GM19395 (cell line): ENCODE measurements at regions not wholly inside any gene's neighbourhood (a gene's known extent, or its start where the extent isn't known, plus 50 kb on each side); places are given as distances from the start of the nearest gene placed in this dataset.

Experiments used
- ATAC-seq: cut with Tn5 transposase; IDR thresholded peaks from one replicate; pipeline ENCODE4 v1.9.1; 2021; ENCODE audit warnings: mild to moderate bottlenecking, moderate library complexity; ENCODE audit not compliant: unreplicated experiment

GRCh38 chr1:182200025-182200812 lies 138.7 kb upstream of the ZNF648 start:
- ATAC-seq: no peak

GRCh38 chr1:182198006-182198605 lies 136.6 kb upstream of the ZNF648 start:
- no peak for ATAC-seq

- no peak for ATAC-seq
These were observed 135.7 kb upstream of the ZNF648 start for GRCh38 chr1:182196897-182197870.

DNA sequence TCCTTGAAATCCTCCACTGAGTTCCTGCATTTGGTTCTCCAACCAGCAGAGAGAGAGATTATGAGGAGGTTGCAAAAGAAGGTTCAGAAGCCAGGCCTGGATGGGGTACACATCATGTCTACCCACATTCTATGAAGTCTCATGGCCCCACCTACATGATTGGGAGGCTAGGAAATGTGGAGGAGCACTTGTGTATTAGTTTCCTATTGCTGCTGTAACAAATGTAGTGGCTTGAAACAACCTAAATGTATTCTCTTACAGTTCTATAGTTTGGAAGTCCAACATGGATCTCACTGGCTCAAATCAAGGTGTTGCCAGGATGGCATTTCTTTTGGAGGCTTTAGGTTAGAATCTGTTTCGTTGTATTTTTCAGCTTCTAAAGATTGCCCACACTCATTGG lies 134.2 kb upstream of the ZNF648 start:
- ATAC-seq: no peak

DNA sequence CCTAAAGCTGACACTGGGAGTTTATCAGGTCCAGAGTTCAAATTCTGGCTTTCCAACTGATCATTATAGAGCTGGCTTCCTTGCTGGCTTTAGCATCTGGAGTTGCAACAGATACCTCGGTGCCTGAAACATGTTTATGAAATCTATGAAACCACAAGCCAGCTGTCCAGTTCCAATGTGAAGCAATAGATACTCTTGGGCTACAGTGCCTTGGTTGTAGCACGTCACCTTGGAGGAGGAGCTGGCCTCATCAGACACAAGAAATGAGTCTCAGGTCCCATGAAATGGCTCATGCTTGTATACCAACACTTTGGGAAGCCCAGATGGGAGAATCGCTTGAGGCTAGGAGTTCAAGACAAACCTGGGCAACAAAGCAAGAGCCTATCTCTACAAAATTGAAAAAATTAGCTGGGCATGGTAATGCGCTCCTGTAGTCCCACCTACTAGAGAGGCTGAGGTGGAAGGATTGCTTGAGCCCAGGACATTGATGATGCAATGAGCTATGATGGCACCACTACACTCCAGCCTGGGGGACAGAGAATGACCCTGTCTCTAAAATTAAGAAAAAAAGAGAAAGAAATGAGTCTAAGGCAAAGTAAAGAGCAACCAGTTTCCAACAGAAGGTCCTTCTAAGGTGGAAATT lies 132.5 kb upstream of the ZNF648 start:
- no peak for ATAC-seq

DNA sequence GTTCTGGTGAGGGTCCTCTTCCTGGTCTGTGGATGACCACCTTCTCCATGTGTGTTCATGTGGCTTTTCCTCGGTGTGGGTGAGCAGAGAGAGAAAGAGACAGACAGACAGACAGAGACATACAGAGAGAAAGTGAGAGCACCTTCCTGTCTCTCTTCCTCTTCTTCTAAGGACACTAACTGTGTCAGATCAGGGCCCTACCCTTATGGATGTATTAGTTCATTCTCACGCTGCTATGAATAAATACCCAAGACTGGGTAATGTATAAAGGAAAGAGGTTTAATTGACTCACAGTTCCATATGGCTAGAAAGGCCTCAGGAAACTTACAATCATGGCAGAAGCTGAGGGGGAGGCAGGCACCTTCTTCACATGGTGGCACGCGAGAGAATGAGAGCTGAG lies 131.5 kb upstream of the ZNF648 start:
- no peak for ATAC-seq

DNA sequence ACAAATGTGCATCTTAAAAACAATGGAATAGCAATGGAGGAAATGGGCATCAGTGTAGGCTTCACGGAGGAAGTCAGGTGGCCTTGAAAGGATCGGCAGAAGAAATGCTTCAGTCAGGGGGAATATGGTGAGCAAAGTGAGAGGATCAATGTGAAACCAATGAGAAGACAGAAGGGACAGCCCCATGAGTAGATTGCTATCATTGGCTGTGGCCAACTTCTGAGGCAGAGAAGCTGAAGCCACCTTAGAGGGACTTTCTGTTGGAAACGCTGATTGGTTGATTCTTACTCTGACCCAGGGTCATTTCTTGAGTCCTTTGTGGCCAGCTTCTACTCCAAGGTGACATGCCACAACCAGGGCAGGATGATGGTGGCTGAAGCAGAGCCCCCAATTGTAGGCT lies 130.7 kb upstream of the ZNF648 start:
- ATAC-seq: no peak

DNA sequence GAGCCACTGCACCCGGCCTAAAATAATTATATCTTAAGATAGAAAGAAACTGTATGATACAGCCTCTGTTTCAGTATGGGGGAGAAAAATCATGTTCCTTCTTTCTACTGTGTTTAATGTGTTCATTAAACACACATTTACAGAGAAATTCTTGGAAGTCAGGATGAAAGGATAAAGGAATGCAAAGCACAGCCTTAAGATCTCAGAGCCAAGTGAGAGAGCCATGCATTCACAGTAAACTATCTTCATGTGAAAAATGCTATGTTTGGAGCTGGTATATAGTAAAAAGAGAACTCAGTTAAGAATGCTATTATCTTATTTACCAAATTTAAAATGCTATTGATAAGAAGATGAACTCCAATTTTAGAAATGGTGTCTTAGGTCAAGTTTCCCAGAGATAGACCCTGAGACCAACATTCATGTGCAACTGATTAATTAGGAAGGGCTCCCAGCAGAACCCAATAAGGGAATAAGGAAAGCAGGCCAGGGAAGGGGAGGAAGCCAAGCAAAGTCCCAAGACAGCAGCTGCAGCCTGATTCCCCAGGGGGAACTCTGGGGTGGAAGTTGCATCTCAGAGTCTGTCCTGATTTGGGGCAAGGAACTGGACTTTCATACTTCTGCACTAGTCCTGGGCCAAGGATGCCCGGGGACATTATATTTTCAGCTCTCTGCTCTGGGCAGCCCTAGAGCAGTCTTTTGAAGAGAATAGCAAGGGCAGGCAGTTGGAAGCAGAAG lies 130.0 kb upstream of the ZNF648 start:
- ATAC-seq: no peak

- ATAC-seq: no peak
These were observed 128.1 kb upstream of the ZNF648 start for GRCh38 chr1:182189535-182190066.

DNA sequence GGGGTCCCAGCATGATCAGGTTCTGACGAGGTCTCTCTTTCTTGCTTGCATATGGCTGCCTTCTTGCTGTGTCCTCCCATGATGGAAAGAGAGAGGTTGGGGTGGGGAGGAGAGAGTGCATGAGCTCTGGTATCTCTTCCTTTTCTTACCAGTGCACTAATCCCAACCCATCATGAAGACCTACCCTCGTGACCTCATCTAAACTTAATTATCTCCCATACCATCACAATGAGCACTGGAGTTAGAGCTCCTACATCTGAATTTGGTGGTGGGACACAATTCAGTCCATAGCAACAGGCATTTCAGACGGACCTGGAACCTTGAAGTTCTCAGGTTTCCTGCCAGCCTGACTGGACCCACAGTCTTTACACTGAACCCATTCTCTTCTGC lies 125.2 kb upstream of the ZNF648 start:
- ATAC-seq: no peak

DNA sequence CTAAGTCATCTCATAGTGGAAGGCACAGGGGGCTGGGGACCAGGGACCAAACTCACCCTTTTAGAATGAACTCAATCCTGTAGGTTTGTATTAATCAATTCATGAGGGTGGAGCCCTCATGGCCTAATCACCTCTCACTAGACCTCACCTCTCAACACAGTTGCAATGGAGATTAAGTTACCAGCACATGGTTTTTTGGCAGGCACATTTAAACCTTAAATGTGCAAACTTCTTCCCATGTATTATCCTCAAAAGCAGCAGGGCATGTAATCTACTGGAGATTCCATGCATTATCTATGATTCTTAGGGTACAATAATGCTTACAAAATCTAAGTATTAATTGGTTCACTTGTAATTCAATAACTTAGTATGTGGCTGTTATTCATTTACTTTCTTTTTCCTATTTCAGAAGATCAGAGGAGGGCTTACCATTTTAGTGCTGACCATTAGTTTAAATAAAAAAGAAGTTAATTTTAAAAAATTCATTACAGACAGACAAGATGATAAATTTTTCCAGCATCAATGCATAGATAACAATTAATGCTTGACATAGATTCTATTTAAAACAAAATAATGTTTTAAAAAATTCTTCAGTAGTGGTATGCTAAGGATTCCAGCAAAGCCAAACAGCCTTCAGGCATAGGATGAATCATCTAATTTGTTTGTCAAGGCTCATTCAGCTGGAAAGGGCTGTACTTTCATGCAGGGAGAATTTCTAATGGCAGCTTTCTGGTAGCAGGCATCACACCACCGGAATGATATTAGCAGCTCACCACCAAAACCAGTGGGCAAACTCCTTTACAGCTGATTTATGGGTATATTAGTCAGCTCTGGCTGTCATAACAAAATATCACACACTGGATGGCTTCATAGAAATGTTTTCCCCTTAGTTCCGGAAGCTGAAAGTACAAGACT lies 124.6 kb upstream of the ZNF648 start:
- ATAC-seq: no peak

- ATAC-seq: no peak
These were observed 123.6 kb upstream of the ZNF648 start for GRCh38 chr1:182185136-182185535.

- ATAC-seq: no peak
These were observed 122.1 kb upstream of the ZNF648 start for GRCh38 chr1:182183606-182184005.

DNA sequence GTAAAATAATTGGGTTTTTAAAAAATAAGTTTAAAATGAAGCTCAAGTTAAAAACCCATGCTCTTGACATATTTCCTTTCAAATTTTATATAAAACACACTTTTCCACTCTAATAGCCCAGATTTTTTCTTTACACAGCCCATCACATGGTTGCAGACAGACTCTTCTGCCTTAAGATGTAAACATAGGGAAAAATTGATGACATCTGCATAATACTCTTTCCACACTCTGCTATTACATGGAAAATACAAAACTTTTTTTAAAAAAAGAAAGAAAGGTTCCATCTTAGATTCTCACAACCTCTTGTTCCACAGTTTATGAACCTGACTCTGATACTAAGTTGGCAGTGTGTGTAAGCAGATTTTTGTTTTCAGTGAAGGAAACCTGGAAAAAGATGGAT lies 120.8 kb upstream of the ZNF648 start:
- ATAC-seq: no peak

DNA sequence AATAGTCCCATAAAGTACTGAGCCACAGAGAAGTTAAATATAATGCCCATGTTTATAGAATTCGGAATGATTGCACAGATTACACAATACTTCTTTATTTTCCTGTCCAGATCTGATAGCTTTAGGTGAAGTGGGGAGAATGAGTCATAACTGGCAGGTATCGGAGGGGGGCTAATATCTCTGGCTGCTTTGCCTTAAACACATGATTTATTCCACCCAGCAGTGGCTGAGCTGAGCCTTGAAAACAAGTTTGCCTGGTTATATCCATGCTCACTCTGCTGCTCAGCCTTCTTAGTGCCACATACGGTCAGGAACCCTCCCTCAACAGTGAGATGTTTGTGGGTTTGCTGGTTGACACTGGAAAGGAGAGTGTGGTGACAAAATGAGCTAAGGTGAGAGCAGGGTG lies 119.7 kb upstream of the ZNF648 start:
- no peak for ATAC-seq

DNA sequence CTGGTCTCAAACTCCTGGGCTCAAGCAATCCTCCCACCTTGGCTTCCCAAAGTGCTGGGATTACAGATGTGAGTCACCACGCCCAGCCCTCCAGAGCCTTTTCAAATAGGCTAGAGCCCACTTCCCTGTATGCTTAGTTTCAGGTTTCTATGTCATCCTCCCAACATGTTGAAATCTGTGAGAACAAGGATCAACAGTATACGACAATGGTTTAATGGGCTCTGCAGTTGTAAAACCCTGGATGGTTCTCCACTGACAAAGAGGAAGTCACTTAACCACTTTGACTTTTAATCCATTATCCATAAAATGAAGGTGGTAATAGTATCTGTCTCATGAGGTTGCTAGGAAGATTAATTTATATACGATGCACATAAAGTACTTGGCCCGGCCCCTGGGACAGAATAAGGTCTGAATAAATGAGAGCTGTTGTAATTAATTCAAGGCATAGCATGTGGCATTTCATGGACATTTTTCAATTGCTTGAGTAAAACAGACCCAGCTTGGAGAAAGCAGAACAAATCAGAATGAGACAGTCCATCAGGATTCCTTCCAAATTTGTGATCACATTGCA lies 113.9 kb upstream of the ZNF648 start:
- ATAC-seq: no peak

DNA sequence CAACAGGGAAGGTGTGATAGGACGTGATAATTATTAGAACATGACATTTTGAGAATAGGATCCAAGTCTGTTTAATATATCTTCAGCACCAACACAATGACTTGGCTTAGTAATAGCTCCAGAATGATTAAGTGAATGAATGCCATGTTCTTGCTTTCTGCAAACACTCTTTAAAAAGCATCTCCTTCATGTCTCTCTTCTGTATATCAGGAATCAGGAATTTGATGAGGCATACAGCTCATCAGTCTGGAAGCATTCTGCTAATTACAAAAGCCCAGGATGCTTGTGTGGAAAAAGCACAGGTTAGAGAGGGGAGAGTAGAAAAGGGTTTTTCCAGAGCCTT lies 113.0 kb upstream of the ZNF648 start:
- no peak for ATAC-seq

DNA sequence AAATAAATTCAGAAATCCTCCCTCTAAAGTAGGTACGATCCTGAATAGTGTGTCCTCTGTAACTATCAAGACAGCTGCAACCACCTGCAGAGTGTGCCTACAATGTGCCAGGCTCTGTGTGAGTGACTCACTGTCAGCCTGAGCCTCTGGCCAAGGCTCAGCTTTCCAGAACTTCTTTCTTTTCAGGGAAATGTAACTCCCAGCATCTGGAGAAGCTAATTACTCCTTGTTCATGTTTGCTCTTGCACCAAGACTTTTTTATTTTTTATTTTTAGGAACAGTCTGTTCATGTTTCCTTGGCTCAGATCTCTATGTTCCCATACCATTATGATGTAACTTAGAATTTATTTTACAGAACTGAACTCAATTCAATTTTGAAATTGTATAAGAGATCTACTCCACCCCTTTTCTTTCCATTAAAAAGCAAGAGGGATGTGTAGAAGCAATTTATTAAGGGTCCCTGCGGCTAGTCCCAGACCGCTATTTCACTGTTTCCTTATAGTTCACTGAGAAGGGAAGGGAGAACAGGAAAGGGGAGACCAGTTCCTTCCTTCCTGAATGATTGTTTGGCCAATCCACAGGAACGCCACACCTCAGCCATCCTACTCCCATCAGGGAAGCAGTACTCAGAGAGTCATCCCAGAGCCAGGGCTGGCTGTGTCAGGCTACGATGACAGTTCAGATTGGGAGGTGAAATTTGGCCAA lies 112.4 kb upstream of the ZNF648 start:
- no peak for ATAC-seq
